GM20431 (cell line): ENCODE measurements at regions not wholly inside any gene's neighbourhood (a gene's known extent, or its start where the extent isn't known, plus 50 kb on each side); places are given as distances from the start of the nearest gene placed in this dataset.
"Not testable (repeated sequence)": the region's sequence is repeated elsewhere in the genome, so short reads cannot be mapped to it uniquely, and the experiment has no call there.

ENCODE experiments used
- in situ Hi-C: fragments of 300-500 bp; cut with MseI, MboI; formaldehyde crosslinking; loops from one replicate; pipeline ENCODE4 v1.15.0; 2020; ENCODE audit warnings: low sequenced_read_pairs; ENCODE audit not compliant: unreplicated experiment

DNA sequence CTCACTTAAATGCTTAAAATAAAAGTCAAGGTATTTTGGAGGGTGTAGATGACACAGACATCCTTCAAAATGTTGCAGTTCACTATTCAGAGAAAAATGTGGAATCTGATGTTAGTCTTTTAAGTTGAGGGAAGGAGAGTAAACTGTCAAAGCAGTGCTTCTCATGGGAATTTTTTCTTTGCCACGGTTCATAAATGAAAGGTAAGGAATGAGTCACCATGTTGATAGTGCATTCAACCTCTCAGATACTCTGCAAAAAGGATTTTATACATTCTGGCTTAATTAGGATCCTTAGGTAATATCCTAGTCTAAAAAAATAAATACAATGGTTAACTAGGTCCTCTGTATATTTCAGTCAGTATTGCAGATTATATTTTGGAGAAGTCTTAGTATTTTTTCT is 804.3 kb downstream of the TTLL7 start:
- in situ Hi-C loops: not testable (repeated sequence)

DNA sequence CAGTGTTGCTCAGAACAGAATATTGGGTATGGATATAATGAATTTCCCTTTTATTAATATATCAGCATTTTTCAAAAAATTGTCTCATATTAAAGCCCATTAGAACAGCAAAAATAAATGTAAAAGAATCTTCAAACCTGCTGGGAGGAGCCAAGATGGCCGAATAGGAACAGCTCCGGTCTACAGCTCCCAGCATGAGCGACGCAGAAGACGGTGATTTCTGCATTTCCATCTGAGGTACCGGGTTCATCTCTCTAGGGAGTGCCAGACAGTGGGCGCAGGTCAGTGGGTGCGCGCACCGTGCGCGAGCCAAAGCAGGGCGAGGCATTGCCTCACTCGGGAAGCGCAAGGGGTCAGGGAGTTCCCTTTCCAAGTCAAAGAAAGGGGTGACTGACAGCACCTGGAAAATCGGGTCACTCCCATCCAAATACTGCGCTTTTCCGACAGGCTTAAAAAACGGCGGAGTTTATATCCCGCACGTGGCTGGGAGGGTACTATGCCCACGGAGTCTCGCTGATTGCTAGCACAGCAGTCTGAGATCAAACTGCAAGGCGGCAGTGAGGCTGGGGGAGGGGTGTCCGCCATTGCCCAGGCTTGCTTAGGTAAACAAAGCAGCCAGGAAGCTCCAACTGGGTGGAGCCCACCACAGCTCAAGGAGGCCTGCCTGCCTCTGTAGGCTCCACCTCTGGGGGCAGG is 816.8 kb downstream of the TTLL7 start:
- in situ Hi-C loops: not testable (repeated sequence)

DNA sequence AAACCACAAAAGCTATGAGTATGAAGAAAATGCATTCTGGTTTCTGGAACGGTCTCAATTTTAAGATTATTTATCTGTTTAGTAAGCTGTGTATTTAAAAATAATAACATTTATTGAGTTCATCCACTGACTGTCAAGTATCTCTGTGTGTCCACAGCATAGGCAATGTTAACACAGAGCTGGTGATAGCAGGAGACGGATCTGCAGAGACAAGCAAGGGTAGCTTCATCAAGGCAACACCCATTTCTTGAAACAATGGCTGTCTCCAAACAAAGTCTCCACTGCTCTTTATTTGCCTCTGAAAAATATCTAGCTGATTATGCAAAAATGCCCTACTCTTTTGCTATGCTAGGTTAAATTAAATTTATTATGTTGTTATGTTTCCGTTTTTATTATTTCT is 818.3 kb downstream of the TTLL7 start:
- in situ Hi-C loops: not testable (repeated sequence)

DNA sequence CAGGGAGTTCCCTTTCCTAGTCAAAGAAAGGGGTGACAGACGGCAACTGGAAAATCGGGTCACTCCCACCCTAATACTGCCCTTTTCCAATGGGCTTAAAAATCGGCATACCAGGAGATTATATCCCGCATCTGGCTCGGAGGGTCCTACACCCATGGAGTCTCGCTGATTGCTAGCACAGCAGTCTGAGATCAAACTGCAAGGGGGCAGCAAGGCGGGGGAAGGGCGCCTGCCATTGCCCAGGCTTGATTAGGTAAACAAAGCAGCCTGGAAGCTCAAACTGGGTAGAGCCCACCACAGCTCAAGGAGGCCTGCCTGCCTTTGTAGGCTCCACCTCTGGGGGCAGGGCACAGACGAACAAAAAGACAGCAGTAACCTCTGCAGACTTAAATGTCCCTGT is 831.3 kb downstream of the TTLL7 start:
- in situ Hi-C loops: not testable (repeated sequence)

DNA sequence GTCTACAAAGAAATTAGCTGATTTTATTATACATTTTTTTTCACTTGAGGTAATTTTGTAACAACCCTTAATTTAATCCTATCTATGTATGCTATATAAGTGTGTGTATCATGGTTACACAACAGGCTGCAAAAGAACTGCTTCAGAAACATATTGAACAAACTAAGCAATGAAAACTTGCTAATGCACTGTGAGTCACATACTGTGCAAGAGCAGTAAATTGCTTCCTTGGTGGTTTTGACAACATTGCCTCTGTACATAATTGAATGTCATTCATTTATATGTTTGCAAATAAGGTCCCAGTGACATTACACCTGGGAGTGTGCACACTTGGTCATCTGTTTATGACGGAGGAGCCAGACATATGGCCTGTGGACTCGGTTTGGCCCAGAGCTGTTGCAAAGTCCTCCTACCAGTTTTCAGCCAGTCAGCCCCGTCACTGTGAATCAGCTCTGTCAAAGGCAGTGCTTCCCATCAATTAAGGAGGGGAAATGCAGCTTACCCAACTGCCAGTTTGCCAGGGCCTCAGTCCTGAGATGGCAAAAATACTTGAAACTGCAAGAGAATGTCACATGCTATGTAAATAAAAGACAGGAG is 835.0 kb downstream of the TTLL7 start:
- in situ Hi-C loops: not testable (repeated sequence)

DNA sequence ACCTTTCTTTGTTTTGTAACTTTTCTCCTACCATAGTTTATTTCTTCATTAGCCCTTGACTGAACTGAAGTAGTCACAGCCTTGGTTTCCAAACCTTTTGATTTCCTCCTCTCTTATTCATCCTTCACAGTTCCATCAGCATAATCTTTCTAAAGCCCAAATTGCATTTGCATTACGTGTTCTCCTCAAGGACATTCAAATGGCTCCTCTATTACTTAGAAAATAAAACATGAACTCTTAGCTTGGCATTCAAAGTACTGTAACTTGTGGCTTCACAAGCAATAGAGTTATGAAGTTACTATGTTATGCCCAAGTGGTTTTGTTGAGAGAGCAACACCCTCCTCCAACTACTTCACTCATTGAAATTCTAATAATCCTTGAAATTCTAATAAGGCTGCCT is 840.0 kb downstream of the TTLL7 start:
- in situ Hi-C loops: not testable (repeated sequence)

DNA sequence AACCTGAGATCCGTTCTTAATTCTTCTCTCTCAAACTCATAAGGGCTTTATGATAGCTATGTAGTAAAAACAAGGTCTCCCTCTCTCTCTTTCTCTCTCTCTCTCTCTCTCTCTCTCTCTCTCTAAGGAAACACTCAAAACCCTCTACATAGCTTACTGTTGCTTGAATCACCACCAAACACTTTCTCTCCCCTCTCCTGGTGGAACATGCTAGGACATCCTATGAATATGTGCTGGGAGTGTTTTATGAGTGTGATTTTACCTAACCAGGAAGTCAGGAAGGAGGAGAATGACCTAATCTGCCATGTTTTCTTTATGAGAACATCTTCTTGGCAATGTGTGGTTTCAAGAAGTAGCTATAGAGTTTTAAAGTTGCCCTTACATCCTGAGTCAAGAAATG is 844.6 kb downstream of the TTLL7 start:
- in situ Hi-C loops: not testable (repeated sequence)

DNA sequence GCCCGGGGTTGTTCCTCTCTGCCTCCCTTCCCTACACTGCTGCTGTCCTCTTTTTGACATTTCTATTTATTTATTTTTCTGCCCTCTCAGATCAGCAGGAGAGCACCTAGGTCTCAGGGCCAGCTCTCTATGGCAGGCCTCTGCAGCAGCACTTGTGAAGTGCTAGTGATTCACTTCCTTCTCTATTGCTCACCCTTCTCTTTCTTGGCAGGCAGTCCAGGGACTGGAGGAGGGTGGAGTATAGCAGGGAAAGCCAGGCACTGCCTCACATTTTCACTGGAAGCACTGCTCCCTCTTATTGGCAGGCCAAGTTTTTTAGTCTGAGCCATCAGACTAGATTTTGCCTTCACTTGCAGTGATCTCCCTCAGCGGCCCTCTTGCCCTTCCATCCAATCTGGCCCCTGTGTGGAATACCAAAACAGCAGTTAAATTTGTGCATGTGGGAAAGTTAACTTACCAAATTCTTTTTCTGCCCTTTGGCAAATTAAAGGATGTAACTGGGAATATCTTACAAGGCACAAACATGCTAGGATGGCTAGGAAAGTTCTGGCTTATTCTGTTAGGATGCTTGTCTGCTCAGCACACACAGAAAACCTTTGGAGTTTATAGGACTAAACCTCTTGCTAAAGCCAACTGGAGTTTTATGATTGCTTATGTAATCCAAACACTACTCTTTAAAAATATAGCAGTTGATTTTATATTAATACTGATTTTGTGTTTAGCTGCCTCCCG is 847.6 kb downstream of the TTLL7 start:
- in situ Hi-C loops: not testable (repeated sequence)

DNA sequence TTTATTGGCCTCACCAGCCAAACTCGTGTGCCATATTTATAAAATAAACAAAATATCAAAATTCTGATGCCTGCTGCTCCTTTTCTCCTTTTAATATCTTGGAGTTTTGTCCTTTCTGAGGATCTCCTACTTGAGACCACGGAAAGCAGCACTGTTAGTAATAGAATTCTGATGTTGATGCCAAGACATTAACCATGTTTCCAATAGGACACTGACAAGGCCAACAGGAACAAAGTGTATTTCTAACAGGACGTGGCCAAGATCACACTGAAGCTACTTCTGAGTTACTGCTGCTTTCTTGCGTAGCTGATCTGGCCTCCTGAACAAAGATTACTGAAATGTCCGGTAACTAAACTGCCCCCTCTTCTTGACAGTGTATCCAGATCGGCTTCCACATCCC is 848.5 kb downstream of the TTLL7 start:
- in situ Hi-C loops: not testable (repeated sequence)

DNA sequence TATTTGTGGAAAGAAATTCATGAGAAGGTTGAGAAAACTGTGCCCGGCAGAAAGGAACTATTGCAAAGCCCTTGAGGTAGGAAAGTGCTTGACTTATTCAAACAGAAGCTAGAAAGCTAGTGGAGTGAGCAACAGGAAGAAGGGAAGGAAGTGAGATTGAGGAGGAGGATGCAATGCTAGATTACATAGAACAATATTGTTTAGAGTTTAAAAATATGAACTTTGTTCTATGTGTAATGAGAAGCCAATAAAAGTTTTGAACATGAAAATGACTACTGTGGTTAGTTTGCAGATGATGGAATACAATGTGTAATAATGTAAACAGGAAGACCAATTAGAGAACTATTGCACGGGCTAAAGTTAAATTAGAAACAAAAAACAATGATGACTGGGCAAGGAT is 853.1 kb downstream of the TTLL7 start:
- in situ Hi-C loops: not testable (repeated sequence)

DNA sequence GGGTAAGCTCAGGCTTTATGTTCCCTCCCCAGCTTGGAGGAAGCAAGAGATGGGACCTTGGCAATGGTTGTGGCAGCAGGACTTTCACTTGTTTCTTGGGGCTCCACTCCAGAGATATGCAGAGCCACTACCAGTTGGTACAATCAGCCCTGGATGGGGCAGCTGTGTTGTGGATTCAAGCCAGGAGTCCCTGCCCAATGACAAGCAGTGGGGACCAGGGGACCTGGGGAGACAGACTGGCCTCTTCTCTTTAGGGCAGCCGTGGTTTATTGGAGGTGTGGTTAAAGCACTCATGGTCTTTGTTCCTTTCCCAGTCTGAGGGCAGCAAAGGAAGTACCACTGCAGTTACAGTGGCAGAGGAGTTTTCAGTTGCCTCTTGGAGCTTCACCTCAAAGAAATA is 856.1 kb downstream of the TTLL7 start:
- in situ Hi-C loops: not testable (repeated sequence)

DNA sequence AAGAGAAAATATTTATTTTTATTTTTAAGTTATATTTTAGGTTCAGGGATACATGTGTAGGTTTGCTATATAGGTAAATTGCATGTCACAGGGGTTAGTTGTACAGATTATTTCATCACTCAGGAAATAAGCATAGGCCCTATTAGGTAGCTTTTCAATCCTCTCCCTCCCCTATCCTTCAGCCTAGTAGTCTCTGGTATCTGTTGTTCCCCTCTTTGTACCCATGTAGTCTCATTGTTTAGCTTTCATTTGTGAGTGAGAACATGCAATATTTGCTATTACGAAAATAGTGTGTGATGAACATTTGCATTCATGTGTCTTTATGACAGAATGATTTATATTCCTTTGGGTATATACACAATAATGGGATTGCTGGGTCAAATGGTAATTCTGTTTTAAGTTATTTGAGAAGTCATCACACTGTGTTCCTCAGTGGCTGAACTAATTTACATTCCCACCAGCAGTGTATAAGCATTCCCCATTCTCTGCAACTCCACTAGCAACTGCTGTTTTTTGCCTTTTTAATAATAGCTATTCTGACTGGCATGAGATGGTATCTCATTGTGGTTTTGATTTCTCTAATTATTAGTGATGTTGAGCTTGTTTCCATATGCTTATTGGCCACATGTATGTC is 863.3 kb downstream of the TTLL7 start:
- in situ Hi-C loops: not testable (repeated sequence)

DNA sequence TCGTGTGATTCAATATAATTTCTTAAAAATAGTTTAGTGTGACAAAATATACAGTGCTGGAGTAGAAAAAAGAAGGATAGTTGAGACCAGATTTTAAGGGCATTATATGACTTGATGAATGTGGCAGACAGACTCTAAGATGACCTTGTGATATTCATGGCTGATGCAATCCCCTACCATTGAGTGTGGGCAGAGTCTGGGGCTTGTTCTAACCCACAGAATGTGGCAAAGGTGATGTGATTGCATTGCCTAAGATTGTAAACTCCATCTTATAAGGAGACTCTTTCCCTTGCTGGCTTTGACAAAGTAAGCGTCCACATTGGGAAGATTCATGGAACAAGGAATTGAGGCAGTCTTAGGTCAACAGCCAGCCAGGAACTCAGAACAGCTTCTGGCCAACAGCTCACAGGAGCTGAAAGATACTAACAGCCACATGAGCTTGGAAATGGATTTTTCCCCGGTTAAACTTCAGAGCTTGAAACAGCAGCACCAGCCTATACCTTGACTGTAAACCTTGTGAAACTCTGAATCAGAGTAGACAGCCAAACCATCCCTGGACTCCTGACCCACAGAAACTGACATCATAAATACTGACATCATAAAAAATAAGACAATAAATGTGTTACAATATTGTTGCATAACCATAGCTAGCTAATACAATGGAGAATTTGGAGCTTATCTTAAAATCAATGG is 864.5 kb downstream of the TTLL7 start:
- in situ Hi-C loops: not testable (repeated sequence)

DNA sequence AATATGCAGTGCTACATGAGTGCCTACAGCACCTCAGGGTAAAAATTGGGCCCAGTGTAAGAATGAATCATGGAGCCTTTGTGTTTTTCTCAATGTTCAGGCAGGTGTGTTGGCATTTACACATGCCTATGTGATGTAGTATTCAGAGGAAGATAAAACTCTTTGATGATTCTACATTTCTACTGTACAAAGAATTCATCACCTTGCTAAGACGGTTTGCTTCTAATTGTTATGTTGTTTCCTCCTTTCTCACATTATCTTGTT is 867.3 kb downstream of the TTLL7 start:
- in situ Hi-C loops: no loop called here

DNA sequence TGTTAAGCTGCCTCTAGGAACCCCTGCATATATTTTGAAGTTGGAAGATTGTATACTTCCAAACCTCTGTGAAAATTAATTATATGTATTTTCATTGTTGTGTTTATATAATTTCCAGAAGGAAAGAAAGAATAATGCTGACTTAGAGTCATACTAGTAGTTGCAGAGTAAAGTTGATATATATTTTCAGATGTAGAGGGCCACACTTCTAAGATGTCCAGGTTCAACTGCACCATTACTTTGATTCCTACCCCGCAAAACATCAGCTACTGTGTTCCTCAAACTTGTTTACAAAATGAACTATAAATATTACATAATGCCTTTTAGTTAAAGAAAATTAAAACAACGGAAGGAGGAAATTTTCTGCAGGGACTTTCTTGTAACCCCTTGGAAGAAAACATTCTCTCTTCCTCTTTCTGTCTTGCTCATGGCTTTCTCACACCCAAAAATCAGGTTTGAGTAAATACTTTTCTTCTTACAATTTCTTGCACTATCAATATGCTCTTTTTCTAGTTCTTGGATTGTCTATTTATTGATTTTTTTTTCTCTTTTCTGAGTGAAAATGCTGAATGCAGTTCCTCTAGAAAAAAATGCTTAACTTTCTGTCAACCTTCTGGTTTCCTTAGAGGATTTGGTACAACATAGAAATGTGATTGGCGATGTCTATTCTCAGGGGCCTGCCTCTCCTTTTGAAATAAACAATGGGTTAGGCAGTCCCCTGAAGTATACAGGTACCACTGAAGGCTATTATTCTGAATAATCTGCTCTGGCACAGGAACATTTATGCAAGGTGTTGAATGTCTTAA is 867.8 kb downstream of the TTLL7 start:
- in situ Hi-C loops: no loop called here

DNA sequence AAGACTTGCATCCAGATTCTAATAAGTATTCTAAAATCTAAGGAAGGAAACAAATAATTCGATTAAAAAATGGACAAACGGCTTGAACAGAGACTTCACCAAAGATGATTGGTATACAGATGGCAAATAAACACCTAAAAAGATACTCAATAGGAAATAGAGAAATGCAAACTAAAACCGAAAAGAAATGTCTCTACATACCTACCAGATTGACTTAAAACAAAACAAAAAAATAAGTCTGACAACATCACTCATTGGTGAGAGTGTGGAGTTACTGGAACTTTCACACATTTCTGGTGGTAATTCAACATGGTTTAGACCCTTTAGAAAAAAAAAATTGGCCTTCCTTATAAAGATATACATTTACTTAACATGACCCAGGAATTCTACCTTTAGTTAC is 869.8 kb downstream of the TTLL7 start:
- in situ Hi-C loops: no loop called here

DNA sequence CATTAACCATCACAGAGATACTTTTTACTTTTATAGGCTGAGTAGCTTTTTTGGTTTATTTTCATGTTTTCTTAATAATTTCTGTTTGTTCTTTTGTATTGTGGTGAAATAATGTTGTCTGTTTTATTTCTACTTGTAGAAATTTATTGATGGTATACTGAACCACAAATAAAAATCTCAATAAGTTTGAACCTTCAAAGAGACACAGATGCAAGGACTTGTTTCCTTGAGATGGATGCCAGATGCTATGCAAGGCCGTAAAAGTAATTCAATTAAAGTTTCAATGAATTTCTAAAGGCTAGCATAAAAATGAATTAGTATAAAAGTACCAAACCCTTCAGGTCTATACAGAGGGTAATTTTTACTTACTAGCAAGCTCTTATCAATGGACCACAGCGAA is 873.5 kb downstream of the TTLL7 start:
- in situ Hi-C loops: no loop called here

DNA sequence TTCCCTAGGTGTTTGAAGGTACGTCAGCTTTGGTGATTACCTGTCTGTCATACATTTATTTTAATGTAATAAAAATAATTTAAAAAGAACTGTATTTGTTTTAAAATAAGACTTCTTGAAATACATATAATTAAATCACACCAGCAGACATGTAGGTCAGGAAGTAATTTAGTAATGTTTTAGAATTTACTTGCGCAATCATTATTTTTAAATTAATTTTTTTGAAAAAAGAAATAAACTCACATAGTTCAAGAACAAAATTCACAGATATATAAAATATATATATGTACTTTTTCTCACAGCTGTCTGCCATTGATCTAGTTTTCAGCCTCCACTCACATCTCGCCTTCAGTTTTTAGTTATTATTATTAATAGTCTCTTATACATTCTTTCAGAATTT is 875.9 kb downstream of the TTLL7 start:
- in situ Hi-C loops: no loop called here

DNA sequence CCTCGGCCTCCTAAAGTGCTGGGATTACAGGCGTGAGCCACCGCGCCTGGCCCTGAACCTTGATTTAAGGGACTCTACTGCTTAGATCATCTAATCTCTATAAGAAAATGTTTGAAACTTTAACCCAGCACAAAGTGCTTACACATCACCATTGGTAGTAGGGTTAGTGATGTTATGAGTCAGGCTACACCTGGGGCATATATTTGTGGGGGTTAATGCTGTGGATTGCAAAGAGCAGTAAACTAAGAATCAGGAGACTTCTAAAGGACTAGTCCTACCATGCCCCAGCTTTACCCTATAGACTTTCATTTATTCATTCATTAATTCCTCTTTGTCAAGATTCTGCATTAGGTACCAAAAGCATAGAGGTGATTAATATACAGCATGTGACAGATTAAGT is 880.5 kb downstream of the TTLL7 start:
- in situ Hi-C loops: no loop called here

DNA sequence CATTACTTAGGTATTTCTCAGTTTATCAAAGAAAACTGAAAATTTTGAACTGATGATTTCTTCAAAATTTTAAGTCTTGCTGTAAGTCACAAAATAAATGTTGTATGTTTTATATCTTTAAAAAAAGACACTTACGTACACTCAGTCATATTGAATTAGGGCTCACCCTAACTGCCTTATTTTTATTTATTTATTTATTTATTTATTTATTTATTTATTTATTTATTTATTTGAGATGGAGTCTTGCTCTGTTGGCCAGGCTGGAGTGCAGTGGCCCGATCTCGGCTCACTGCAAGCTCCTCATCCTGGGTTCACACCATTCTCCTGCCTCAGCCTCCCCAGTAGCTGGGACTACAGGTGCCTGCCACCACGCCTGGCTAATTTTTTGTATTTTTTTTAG is 881.9 kb downstream of the TTLL7 start:
- in situ Hi-C loops: not testable (repeated sequence)
